ENCODE measurements at regions not wholly inside any gene's neighbourhood (a gene's known extent, or its start where the extent isn't known, plus 50 kb on each side); places are given as distances from the start of the nearest gene placed in this dataset.

GRCh38 chr13:106681997-106682396 is 114.1 kb upstream of the ARGLU1 start:
- Histone ChIP-seq H3K9me2 (ENCODE audit: insufficient read depth) (no peaks in the 10 kb centered on the region), H4K20me1 (ENCODE audit: insufficient read depth) (no peaks in the 10 kb centered on the region), H3K36me3 (ENCODE audit: low read depth) (no peaks in the 10 kb centered on the region), H2AFZ (no peak overlapping the region), H3K9me3 (ENCODE audit: insufficient read depth, low read depth) (no peaks in the 10 kb centered on the region), H3K4me2 (no peak overlapping the region), H3K27me3 (ENCODE audit: insufficient read depth, low read depth) (no peaks in the 10 kb centered on the region), H3K4me3 (no peak overlapping the region), H3K79me2 (ENCODE audit: low read depth) (no peaks in the 10 kb centered on the region), H3K27ac (no peak overlapping the region), H3F3A (ENCODE audit: insufficient read depth, low read depth) (no peaks in the 10 kb centered on the region), H3K4me1 (replicated peaks; ENCODE audit: insufficient read depth) (no peaks in the 10 kb centered on the region)
- intact Hi-C loops (cut with micrococcal nuclease; ENCODE audit: unreplicated experiment), result no loop called here
- BruUV-seq (replicated peaks), result no TSS peak
- CTCF ChIA-PET, result no interaction called here
- TF ChIP-seq CTCF (conservative IDR thresholded peaks at IDR 0.05) (no peak), EZH2 (IDR thresholded peaks at IDR 0.05; ENCODE audit: low read depth) (no peak)
- DNase-seq, result no peak
- POLR2A ChIA-PET (ENCODE audit: unreplicated experiment), result no interaction called here

- intact Hi-C loops (cut with micrococcal nuclease; ENCODE audit: unreplicated experiment), result no loop called here
- Histone ChIP-seq H3K9me3 (ENCODE audit: insufficient read depth, low read depth) (no peaks in the 10 kb centered on the region), H3K4me2 (no peak overlapping the region), H3F3A (ENCODE audit: insufficient read depth, low read depth) (no peaks in the 10 kb centered on the region), H3K27me3 (ENCODE audit: insufficient read depth, low read depth) (no peaks in the 10 kb centered on the region), H3K9me2 (ENCODE audit: insufficient read depth) (no peaks in the 10 kb centered on the region), H3K27ac (no peak overlapping the region), H4K20me1 (ENCODE audit: insufficient read depth) (no peaks in the 10 kb centered on the region), H3K79me2 (ENCODE audit: low read depth) (no peaks in the 10 kb centered on the region), H2AFZ (no peak overlapping the region), H3K4me1 (replicated peaks; ENCODE audit: insufficient read depth) (no peaks in the 10 kb centered on the region), H3K36me3 (ENCODE audit: low read depth) (no peaks in the 10 kb centered on the region), H3K4me3 (no peak overlapping the region)
- BruUV-seq (replicated peaks), result no TSS peak
- DNase-seq, result no peak
- TF ChIP-seq CTCF (conservative IDR thresholded peaks at IDR 0.05) (no peak), EZH2 (IDR thresholded peaks at IDR 0.05; ENCODE audit: low read depth) (no peak)
- CTCF ChIA-PET, result no interaction called here
- POLR2A ChIA-PET (ENCODE audit: unreplicated experiment), result no interaction called here
These were observed 113.6 kb upstream of the ARGLU1 start for GRCh38 chr13:106681536-106681935.

- Histone ChIP-seq H3K27me3 (ENCODE audit: insufficient read depth, low read depth) (no peaks in the 10 kb centered on the region), H3K9me3 (ENCODE audit: insufficient read depth, low read depth) (no peaks in the 10 kb centered on the region), H3K4me3 (no peak overlapping the region), H2AFZ (no peak overlapping the region), H3K79me2 (ENCODE audit: low read depth) (no peaks in the 10 kb centered on the region), H3F3A (ENCODE audit: insufficient read depth, low read depth) (no peaks in the 10 kb centered on the region), H3K9me2 (ENCODE audit: insufficient read depth) (no peaks in the 10 kb centered on the region), H3K27ac (no peak overlapping the region), H3K4me1 (replicated peaks; ENCODE audit: insufficient read depth) (no peaks in the 10 kb centered on the region), H4K20me1 (ENCODE audit: insufficient read depth) (no peaks in the 10 kb centered on the region), H3K4me2 (no peak overlapping the region), H3K36me3 (ENCODE audit: low read depth) (no peaks in the 10 kb centered on the region)
- no peak for DNase-seq
- BruUV-seq (replicated peaks), result no TSS peak
- no peak for TF ChIP-seq EZH2 (IDR thresholded peaks at IDR 0.05; ENCODE audit: low read depth)
- no peak for TF ChIP-seq CTCF (conservative IDR thresholded peaks at IDR 0.05)
- ChIA-PET POLR2A (ENCODE audit: unreplicated experiment) (no interaction called here), CTCF (no interaction called here)
- intact Hi-C loops (cut with micrococcal nuclease; ENCODE audit: unreplicated experiment), result no loop called here
These were observed 113.0 kb upstream of the ARGLU1 start for GRCh38 chr13:106680796-106681472.
